Neural cell (in vitro differentiated cells): ENCODE measurements at regions not wholly inside any gene's neighbourhood (a gene's known extent, or its start where the extent isn't known, plus 50 kb on each side); places are given as distances from the start of the nearest gene placed in this dataset.

ENCODE experiments used
- H2AFZ ChIP-seq: fragments of 200-600, 300-800 bp; sonication (generic), shearing (Covaris generic); 2 replicates; pipeline ENCODE4 v1.6.0; 2014; ENCODE audit warnings: low read depth, mild to moderate bottlenecking, antibody characterized with exemption, low read length, moderate library complexity
- H3F3A ChIP-seq: fragments of 200-600 bp; shearing (Covaris generic); 2 replicates; pipeline ENCODE4 v1.6.1; 2016; ENCODE audit warnings: mild to moderate bottlenecking, moderate library complexity, mixed read lengths, antibody characterized with exemption, low read length; ENCODE audit not compliant: insufficient read depth, poor library complexity, severe bottlenecking
- H3K27ac ChIP-seq: fragments of 200-600, 300-800 bp; sonication (generic), shearing (Covaris generic); 2 replicates; pipeline ENCODE4 v1.5.1; 2014; ENCODE audit warnings: mild to moderate bottlenecking, low read length, moderate library complexity
- H3K27me3 ChIP-seq: fragments of 300-800, 200-600 bp; sonication (generic), shearing (Covaris generic); 2 replicates; pipeline ENCODE4 v1.6.0; 2014; ENCODE audit warnings: mild to moderate bottlenecking, low read depth, low read length, moderate library complexity; ENCODE audit not compliant: insufficient read depth
- H3K36me3 ChIP-seq: fragments of 300-800, 200-600 bp; sonication (generic), shearing (Covaris generic); 2 replicates; pipeline ENCODE4 v1.5.1; 2014; ENCODE audit warnings: mild to moderate bottlenecking, antibody characterized with exemption, low read length, moderate library complexity; ENCODE audit not compliant: insufficient read depth
- H3K4me2 ChIP-seq: fragments of 300-800, 200-600 bp; sonication (generic), shearing (Covaris generic); 2 replicates; pipeline ENCODE4 v1.6.0; 2014; ENCODE audit warnings: mild to moderate bottlenecking, low read length
- H3K4me3 ChIP-seq: fragments of 300-800, 200-600 bp; sonication (generic), shearing (Covaris generic); 2 replicates; pipeline ENCODE4 v1.5.1; 2014; ENCODE audit warnings: mild to moderate bottlenecking, low read length, moderate library complexity
- H3K79me2 ChIP-seq: fragments of 200-600 bp; shearing (Covaris generic); replicated peaks from 2 replicates; pipeline ENCODE4 v1.6.0; 2014; ENCODE audit warnings: mild to moderate bottlenecking, low read length, moderate library complexity; ENCODE audit not compliant: insufficient read depth
- H3K9ac ChIP-seq: fragments of 300-800, 200-600 bp; sonication (generic), shearing (Covaris generic); 2 replicates; pipeline ENCODE4 v1.6.1; 2016; ENCODE audit warnings: mild to moderate bottlenecking, low read length, mixed read lengths
- H3K9me2 ChIP-seq: fragments of 200-600 bp; shearing (Covaris generic); 2 replicates; pipeline ENCODE4 v1.6.1; 2016; ENCODE audit warnings: mild to moderate bottlenecking, low read length, mixed read lengths; ENCODE audit not compliant: insufficient read depth
- H3K9me3 ChIP-seq: fragments of 200-600, 300-800 bp; sonication (generic), shearing (Covaris generic); 2 replicates; pipeline ENCODE4 v1.6.1; 2016; ENCODE audit warnings: mild to moderate bottlenecking, mixed run types, low read length, moderate library complexity, mixed read lengths
- H4K20me1 ChIP-seq: fragments of 200-600 bp; shearing (Covaris generic); 2 replicates; pipeline ENCODE4 v1.6.1; 2016; ENCODE audit warnings: mild to moderate bottlenecking, mixed run types; ENCODE audit not compliant: insufficient read depth
- CTCF ChIP-seq: fragments of 450-650 bp; IDR thresholded peaks from 2 replicates; pipeline ENCODE4 v1.5.1; 2014; ENCODE audit warnings: antibody characterized with exemption, mild to moderate bottlenecking, moderate library complexity; ENCODE audit not compliant: poor library complexity, severe bottlenecking
- EP300 ChIP-seq: fragments of 450-650 bp; conservative IDR thresholded peaks from 2 replicates; pipeline ENCODE4 v1.6.1; 2014; ENCODE audit warnings: antibody characterized with exemption, mild to moderate bottlenecking, moderate library complexity; ENCODE audit not compliant: poor library complexity, severe bottlenecking
- EZH2 ChIP-seq: fragments of 200-600, 300-800 bp; shearing (Covaris generic), sonication (generic); IDR thresholded peaks from 2 replicates; pipeline ENCODE4 v1.6.1; 2014; ENCODE audit warnings: antibody characterized with exemption, low read length, borderline replicate concordance, mild to moderate bottlenecking; ENCODE audit not compliant: insufficient read depth, poor library complexity, severe bottlenecking
- MXI1 ChIP-seq: fragments of 450-650 bp; conservative IDR thresholded peaks from 2 replicates; pipeline ENCODE4 v1.6.1; 2014; ENCODE audit warnings: antibody characterized with exemption, mild to moderate bottlenecking; ENCODE audit not compliant: poor library complexity, severe bottlenecking
- POLR2AphosphoS5 ChIP-seq: IDR thresholded peaks from 2 replicates; pipeline ENCODE4 v1.6.1; 2012
- RAD21 ChIP-seq: fragments of 450-650 bp; conservative IDR thresholded peaks from 2 replicates; pipeline ENCODE4 v1.6.1; 2014; ENCODE audit warnings: antibody characterized with exemption, mild to moderate bottlenecking, moderate library complexity
- REST ChIP-seq: IDR thresholded peaks from 2 replicates; pipeline ENCODE4 v1.6.1; 2012; ENCODE audit warnings: borderline replicate concordance
- SMC3 ChIP-seq: fragments of 450-650 bp; conservative IDR thresholded peaks from 2 replicates; pipeline ENCODE4 v1.6.1; 2014; ENCODE audit warnings: antibody characterized with exemption, mild to moderate bottlenecking, moderate library complexity; ENCODE audit not compliant: poor library complexity
- TAF1 ChIP-seq: IDR thresholded peaks from 2 replicates; pipeline ENCODE4 v1.6.1; 2012; ENCODE audit warnings: low read depth

- Histone ChIP-seq H3K4me2 (no peak overlapping the region), H2AFZ (no peak overlapping the region), H3K4me3 (no peak overlapping the region)
These were observed 655.5 kb downstream of the KCNA4 start for GRCh38 chr11:29361369-29361768.

GRCh38 chr11:29353833-29354232, 663.0 kb downstream of the KCNA4 start:
- no peaks in the 10 kb centered on the region for H3K9me2 ChIP-seq
- H3F3A ChIP-seq, result no peaks in the 10 kb centered on the region
- no peak overlapping the region for H3K4me2 ChIP-seq
- no peaks in the 10 kb centered on the region for H4K20me1 ChIP-seq
- H3K9me3 ChIP-seq, result no peaks in the 10 kb centered on the region
- TF ChIP-seq SMC3, result no peak
- TF ChIP-seq POLR2AphosphoS5, result no peak
- TF ChIP-seq CTCF, result no peak
- no peak for TF ChIP-seq TAF1
- H3K79me2 ChIP-seq, result no peaks in the 10 kb centered on the region
- no peaks in the 10 kb centered on the region for H3K27me3 ChIP-seq
- no peak overlapping the region for H3K4me3 ChIP-seq
- H3K36me3 ChIP-seq, result no peaks in the 10 kb centered on the region
- no peak overlapping the region for H3K9ac ChIP-seq
- H2AFZ ChIP-seq, result no peak overlapping the region
- no peak overlapping the region for H3K27ac ChIP-seq

More at GRCh38 chr11:29361369-29361768, 655.5 kb downstream of the KCNA4 start:
- Histone ChIP-seq H3K79me2 (no peaks in the 10 kb centered on the region), H3K27ac (no peak overlapping the region), H3K36me3 (no peaks in the 10 kb centered on the region), H3K27me3 (no peaks in the 10 kb centered on the region), H3K9me2 (no peaks in the 10 kb centered on the region), H3F3A (no peaks in the 10 kb centered on the region), H3K9ac (no peak overlapping the region), H4K20me1 (no peaks in the 10 kb centered on the region), H3K9me3 (no peaks in the 10 kb centered on the region)
- TF ChIP-seq EZH2 (no peak), TAF1 (no peak), MXI1 (no peak), REST (no peak), CTCF (no peak), EP300 (no peak), POLR2AphosphoS5 (no peak), SMC3 (no peak), RAD21 (no peak)
